ENCODE measurements at regions not wholly inside any gene's neighbourhood (a gene's known extent, or its start where the extent isn't known, plus 50 kb on each side); places are given as distances from the start of the nearest gene placed in this dataset.

GRCh38 chr2:145649061-145649460, 1129.1 kb upstream of the ZEB2 start:
- DNase-seq, result no peak

- DNase-seq, result no peak
Measured at GRCh38 chr2:145644820-145645302, 1124.9 kb upstream of the ZEB2 start.

GRCh38 chr2:145638675-145639074, 1118.8 kb upstream of the ZEB2 start:
- DNase-seq, result no peak

GRCh38 chr2:145635706-145636427, 1115.9 kb upstream of the ZEB2 start:
- no peak for DNase-seq

GRCh38 chr2:145631561-145631960, 1111.6 kb upstream of the ZEB2 start:
- no peak for DNase-seq

- no peak for DNase-seq
Measured at GRCh38 chr2:145626301-145626700, 1106.4 kb upstream of the ZEB2 start.

GRCh38 chr2:145625111-145625510, 1105.2 kb upstream of the ZEB2 start:
- DNase-seq, result no peak

- no peak for DNase-seq
Measured at GRCh38 chr2:145623136-145623535, 1103.2 kb upstream of the ZEB2 start.

- no peak for DNase-seq
Measured at GRCh38 chr2:145622285-145622684, 1102.4 kb upstream of the ZEB2 start.

- no peak for DNase-seq
Measured at GRCh38 chr2:145617906-145618305, 1098.0 kb upstream of the ZEB2 start.

GRCh38 chr2:145617420-145617819, 1097.5 kb upstream of the ZEB2 start:
- no peak for DNase-seq

- DNase-seq, result no peak
Measured at GRCh38 chr2:145615626-145616025, 1095.7 kb upstream of the ZEB2 start.

GRCh38 chr2:145609951-145610350, 1090.0 kb upstream of the ZEB2 start:
- DNase-seq, result no peak

- no peak for DNase-seq
Measured at GRCh38 chr2:145601361-145601925, 1081.5 kb upstream of the ZEB2 start.

GRCh38 chr2:145600811-145601210, 1080.9 kb upstream of the ZEB2 start:
- no peak for DNase-seq

- no peak for DNase-seq
Measured at GRCh38 chr2:145599756-145600155, 1079.8 kb upstream of the ZEB2 start.

GRCh38 chr2:145598434-145598833, 1078.5 kb upstream of the ZEB2 start:
- DNase-seq, result no peak

- DNase-seq, result no peak
Measured at GRCh38 chr2:145597809-145598208, 1077.9 kb upstream of the ZEB2 start.

GRCh38 chr2:145597006-145597405, 1077.1 kb upstream of the ZEB2 start:
- DNase-seq, result no peak

GRCh38 chr2:145596416-145596815, 1076.5 kb upstream of the ZEB2 start:
- no peak for DNase-seq

GRCh38 chr2:145595296-145595695, 1075.4 kb upstream of the ZEB2 start:
- DNase-seq, result no peak

- DNase-seq, result no peak
Measured at GRCh38 chr2:145593991-145594614, 1074.2 kb upstream of the ZEB2 start.

GRCh38 chr2:145593280-145593679, 1073.4 kb upstream of the ZEB2 start:
- DNase-seq, result no peak

GRCh38 chr2:145592361-145592760, 1072.4 kb upstream of the ZEB2 start:
- no peak for DNase-seq

Measured in SHP77 treated with DMSO at 0.1 percent for 48 hours (cell line).